Psoas muscle (tissue), 7 donors: ENCODE measurements at regions not wholly inside any gene's neighbourhood (a gene's known extent, or its start where the extent isn't known, plus 50 kb on each side); places are given as distances from the start of the nearest gene placed in this dataset.
"Not testable (repeated sequence)": the region's sequence is repeated elsewhere in the genome, so short reads cannot be mapped to it uniquely, and the experiment has no call there.

ENCODE experiments used
- ATAC-seq, 4 donors: fragments of 200-7000 bp; cut with Tn5 transposase; one replicate each; pipeline ENCODE4 v1.9.1; 2020; ENCODE audit warnings: moderate library complexity in 3 of 4, mild to moderate bottlenecking in 2 of 4
- DNase-seq, 2 donors: peaks; one replicate each; pipeline ENCODE4 v3.0.0-alpha.2; 2020
- H3K27ac ChIP-seq: fragments of 200-600 bp; one replicate; pipeline ENCODE4 v1.8.0; 2022
- H3K27me3 ChIP-seq, 3 donors: fragments of 200-600 bp in 1 of 3; one replicate each; pipeline versions ENCODE4 v1.6.1 to v1.8.0; 2013 to 2022; ENCODE audit warnings: low read length in 2 of 3, mild to moderate bottlenecking in 2 of 3, moderate library complexity in 1 of 3; ENCODE audit not compliant: insufficient read depth in 3 of 3
- H3K36me3 ChIP-seq, 2 donors: fragments of 200-600 bp in 1 of 2; one replicate each; pipeline versions ENCODE4 v1.6.1 to v1.8.0; 2013 to 2022; ENCODE audit warnings: low read depth in 1 of 2, mild to moderate bottlenecking in 1 of 2, moderate library complexity in 1 of 2; ENCODE audit not compliant: insufficient read depth in 1 of 2
- H3K4me1 ChIP-seq: fragments of 200-600 bp; one replicate; pipeline ENCODE4 v1.8.0; 2022
- H3K4me3 ChIP-seq: fragments of 200-600 bp; one replicate; pipeline ENCODE4 v1.8.0; 2022; ENCODE audit warnings: mild to moderate bottlenecking
- H3K9me3 ChIP-seq: fragments of 200-600 bp; one replicate; pipeline ENCODE4 v1.8.0; 2022
- WGBS, 3 donors: extraction: QIAGEN DNeasy Blood & Tissue Kit; methylation state at CpG; one replicate each; pipeline versions ENCODE4 v1.1.6 to v1.1.7; 2013; 5-methylcytosine and 5-hydroxymethylcytosine counted together
- intact Hi-C, 2 donors: fragments of 100-400 bp; cut with DNase I; formaldehyde crosslinking; loops; one replicate each; pipeline versions ENCODE4 v1.11.0 to v1.14.2; 2022
- donor health status: healthy with polysubstance abuse.
- donor health status: DM: no; HTN: no; CAD: no; lungs with moderate emphysema.
- donor health status: Bipolar disorder and iron deficiency.
- donor health status: healthy.
- donor health status: DM: yes; HTN: yes; CAD: no.
- donor health status: DM: no; HTN: no; CAD: no.
- donor health status: DM: yes; HTN: yes; CAD: no.

DNA sequence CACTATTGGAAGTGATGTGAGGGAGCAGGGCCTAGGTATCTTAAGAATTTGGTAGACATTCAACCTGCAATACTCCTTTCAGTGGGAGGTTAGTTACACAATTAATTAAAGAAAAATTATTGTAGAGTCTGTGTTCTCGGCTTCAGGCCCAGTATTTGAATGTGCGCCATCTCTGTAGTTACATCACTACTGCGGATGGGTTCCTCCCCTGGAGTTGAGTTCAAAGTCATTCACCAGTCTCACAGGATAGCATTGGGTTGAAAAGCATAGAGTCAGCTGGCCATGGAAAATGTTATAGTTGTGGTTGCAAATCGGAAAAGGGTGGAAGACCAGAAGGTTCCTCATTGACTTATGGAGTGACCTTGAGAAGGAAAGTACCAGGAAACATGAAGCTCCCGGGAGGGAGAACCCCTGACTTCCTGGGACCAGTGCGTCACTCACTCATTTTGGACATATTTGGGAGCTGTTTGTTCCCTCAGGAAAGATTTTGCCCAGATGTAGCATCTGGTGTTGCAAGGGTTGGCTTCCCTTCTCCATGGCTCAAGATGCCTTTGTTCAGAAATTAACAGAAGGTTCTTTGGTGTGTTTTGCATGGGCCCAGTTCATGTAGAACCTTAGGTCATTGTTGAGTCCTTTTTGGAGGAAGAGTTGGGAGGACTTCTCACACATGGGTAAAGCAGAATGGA, 111.8 kb downstream of the SRGAP2 start:
- H3K9me3 ChIP-seq, H3K27ac ChIP-seq, DNase-seq, H3K4me1 ChIP-seq, intact Hi-C loops, H3K27me3 ChIP-seq, H3K4me3 ChIP-seq, H3K36me3 ChIP-seq: not testable (repeated sequence)
- WGBS, 3 donors: 60 to 86% (median 62%) methylated on average over 1 of the region's 6 CpGs
- ATAC-seq: peak in 2 of 4 donors; percentile 12 to 58

DNA sequence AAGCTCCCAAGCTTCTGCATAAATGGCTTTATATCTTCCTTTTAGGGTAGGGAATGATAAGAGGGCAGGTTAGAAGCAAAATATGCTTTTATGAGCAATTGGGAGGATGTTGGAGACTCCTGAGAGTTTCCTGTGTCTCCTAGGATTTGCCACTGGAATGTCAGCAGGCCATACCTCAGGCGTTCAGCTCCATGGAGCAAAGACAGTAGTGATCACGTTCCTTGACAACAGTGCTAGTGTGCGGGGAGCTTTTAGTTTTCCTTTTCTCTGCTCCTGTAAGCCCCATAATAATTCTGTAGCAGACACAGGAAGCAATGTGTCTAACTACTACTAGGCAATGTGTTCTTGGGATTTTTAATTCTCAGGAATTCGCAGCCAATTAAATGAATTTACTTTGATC, 113.6 kb downstream of the SRGAP2 start:
- H3K27me3 ChIP-seq, H3K4me1 ChIP-seq, H3K4me3 ChIP-seq, intact Hi-C loops, H3K9me3 ChIP-seq, DNase-seq, H3K27ac ChIP-seq, ATAC-seq, H3K36me3 ChIP-seq: not testable (repeated sequence)
- no CpG with 5 or more reads among the region's 4 CpGs for WGBS, 3 donors

DNA sequence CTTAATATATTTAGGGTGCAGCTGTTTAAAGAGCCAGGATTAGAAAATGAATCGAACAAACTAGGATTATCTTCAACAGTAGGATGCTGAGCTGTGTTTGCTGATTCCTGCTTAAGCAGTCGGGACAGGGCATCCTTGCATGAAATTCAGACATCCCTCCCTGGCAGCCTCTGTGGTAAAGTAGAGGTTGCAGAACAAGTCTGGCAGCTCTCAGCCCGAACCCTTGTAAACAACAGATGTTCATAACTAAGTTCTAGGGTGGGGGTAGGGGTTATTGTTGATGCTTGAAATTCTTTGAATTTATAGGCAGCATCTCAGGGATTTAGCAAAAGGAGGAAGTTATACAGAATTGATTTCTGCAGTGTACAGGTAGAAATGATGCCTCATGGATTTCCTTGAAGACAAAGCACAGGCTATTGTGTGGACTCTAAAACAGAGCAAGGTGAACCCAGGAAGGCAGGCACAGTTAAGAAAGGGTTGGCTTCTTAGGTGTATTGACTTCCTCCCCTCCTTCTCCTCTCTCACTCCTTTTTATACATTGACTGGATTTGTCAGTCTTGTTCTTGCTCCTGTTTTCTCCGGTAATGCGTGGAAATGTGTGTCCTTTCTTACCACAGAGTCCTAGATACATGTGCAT, 114.7 kb downstream of the SRGAP2 start:
- ATAC-seq: peak in 2 of 4 donors; percentile 31 to 61
- WGBS, 3 donors: 49 to 53% (median 49%) methylated on average over 3 of the region's 5 CpGs
- H3K4me1 ChIP-seq, H3K9me3 ChIP-seq, H3K36me3 ChIP-seq, H3K27me3 ChIP-seq, H3K4me3 ChIP-seq, intact Hi-C loops, DNase-seq, H3K27ac ChIP-seq: not testable (repeated sequence)

DNA sequence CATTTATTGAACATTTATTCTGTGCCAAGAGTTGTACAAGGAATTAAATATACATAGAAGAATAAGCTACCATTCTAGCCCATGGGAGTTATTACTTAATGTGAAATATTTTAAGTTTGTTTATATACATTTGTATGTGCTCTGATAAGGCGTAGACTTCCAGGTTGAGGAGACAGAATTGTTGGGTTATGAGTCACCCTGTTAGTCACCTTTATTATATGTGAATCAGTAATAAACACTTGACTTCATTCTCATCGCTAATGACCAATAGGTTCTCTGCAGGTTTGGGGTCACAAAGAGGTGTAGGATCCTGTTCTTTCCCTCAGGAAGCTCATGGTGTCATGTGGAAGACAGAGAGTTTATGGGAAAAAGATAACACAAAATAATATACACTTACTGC, 116.9 kb downstream of the SRGAP2 start:
- intact Hi-C loops, H3K36me3 ChIP-seq, H3K4me1 ChIP-seq, H3K27ac ChIP-seq, H3K27me3 ChIP-seq, DNase-seq, ATAC-seq, H3K4me3 ChIP-seq, H3K9me3 ChIP-seq: not testable (repeated sequence)
- WGBS, 3 donors: no CpG with 5 or more reads among the region's 2 CpGs

DNA sequence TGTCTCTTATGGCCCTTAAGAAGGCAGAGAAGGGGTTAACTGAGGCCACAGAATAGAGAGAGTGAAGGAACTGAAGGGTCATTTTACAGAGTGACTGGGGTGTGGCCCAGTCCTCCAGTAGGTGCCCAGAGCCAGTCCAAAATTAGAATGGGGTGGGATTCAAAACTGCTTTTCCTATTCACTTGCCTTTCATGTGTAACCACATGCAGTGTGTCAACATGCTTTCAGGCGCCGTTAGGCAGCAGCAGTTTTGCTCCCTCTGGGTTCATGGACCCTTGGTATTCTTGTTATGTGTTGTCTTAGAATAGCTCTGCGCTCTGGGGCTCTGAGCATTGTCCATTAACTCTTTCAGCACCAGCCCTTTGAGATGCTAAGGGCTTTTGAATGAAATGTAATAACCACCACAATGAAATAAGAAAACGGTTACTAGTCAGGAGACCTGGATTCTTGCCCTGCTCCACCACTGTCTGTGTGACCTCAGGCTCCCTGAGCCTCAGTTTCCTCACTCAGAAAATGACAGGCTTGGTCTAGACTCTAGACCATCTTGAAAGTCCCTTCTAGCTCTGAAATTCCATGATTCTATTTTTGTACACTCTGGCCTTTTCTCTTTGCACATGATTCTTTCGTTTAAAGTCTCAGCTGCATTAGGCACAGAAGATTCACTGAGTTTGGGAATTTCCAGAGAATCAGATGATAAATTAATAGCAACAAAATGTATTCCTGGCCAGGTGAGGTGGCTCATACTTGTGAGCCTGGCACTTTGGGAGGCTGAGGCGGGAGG, 123.0 kb downstream of the SRGAP2 start:
- H3K27ac ChIP-seq, intact Hi-C loops, H3K4me3 ChIP-seq, H3K36me3 ChIP-seq, H3K9me3 ChIP-seq, H3K4me1 ChIP-seq, DNase-seq, H3K27me3 ChIP-seq: not testable (repeated sequence)
- peak; percentile 61 to 75 (median 68) for ATAC-seq
- WGBS, 3 donors: 25 to 27% (median 25%) methylated on average over 5 of the region's 6 CpGs

DNA sequence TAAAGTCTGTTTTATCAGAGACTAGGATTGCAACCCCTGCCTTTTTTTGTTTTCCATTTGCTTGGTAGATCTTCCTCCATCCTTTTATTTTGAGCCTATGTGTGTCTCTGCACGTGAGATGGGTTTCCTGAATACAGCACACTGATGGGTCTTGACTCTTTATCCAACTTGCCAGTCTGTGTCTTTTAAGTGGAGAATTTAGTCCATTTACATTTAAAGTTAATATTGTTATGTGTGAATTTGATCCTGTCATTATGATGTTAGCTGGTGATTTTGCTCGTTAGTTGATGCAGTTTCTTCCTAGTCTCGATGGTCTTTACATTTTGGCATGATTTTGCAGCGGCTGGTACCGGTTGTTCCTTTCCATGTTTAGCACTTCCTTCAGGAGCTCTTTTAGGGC, 128.3 kb downstream of the SRGAP2 start:
- H3K27me3 ChIP-seq, H3K9me3 ChIP-seq, DNase-seq, ATAC-seq, H3K36me3 ChIP-seq, H3K4me3 ChIP-seq, H3K27ac ChIP-seq, H3K4me1 ChIP-seq, intact Hi-C loops: not testable (repeated sequence)
- WGBS, 3 donors: 90% methylated on average over 1 of the region's 5 CpGs; no CpG with 5 or more reads in 2 of the 3 donors

DNA sequence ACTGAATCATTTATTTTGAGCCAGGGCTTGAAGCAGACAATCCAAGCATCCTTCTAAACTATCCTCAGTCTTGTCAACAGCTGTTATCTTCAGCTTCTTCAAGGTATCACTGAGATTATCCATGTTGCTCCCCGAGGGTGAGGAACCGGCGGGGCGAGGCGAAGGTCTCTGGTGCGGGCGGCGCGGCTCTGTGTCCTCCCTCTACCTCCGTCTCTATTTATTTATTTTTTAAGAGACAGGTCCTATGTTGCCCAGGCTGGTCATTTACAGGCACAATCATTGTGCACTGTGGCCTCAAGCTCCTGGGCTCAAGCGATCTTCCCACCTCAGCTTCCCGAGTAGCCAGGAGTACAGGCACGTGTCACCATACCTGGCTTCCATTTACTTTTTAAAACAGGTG, 130.0 kb downstream of the SRGAP2 start:
- H3K36me3 ChIP-seq, H3K4me1 ChIP-seq, intact Hi-C loops, H3K27me3 ChIP-seq, H3K4me3 ChIP-seq, ATAC-seq, H3K27ac ChIP-seq, DNase-seq, H3K9me3 ChIP-seq: not testable (repeated sequence)
- 98 to 100% (median 100%) methylated on average over 4 to 13 of the region's 13 CpGs for WGBS, 3 donors

DNA sequence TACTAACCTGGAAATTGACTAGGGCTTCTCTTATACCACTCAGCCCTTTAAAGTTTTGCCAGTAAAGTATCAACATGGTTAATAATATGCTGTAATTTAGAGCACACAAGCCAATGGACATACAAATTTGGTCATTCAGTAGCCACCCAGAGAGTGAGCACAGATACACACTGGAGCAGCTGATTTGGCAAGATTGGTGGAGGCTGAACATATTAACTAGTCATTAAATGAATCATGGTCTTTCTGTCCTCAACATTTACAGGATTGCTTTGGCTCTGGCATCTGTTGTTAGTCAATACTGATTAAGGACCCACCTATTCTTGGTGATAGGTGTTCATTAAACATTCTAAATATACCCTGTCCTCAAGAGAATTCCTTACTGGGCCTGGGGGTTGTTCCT, 130.6 kb downstream of the SRGAP2 start:
- intact Hi-C loops, H3K27ac ChIP-seq, H3K27me3 ChIP-seq, H3K4me3 ChIP-seq, ATAC-seq, H3K9me3 ChIP-seq, DNase-seq, H3K36me3 ChIP-seq, H3K4me1 ChIP-seq: not testable (repeated sequence)

DNA sequence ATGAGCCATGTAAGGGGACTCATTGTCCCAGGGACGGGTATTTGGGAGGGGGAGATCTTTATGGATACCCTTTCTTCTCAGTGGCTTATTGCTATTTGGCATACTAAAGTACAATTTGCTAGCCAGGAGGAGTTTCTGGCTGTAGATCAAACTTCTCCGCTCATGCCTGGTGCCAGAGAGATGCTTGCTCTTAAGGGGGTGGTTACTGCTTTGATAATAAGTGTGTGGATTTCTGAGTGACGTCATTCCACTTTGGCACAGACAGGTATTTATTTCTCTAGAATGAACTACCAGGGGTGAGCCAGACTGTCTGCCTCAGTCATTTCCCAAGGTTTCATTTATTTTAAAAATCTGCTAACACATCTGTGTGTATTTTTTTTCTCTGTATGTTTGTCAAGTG, 131.1 kb downstream of the SRGAP2 start:
- 28 to 38% (median 34%) methylated on average over 3 of the region's 3 CpGs for WGBS, 3 donors
- H3K36me3 ChIP-seq, H3K27ac ChIP-seq, H3K9me3 ChIP-seq, intact Hi-C loops, H3K27me3 ChIP-seq, H3K4me3 ChIP-seq, DNase-seq, ATAC-seq, H3K4me1 ChIP-seq: not testable (repeated sequence)

DNA sequence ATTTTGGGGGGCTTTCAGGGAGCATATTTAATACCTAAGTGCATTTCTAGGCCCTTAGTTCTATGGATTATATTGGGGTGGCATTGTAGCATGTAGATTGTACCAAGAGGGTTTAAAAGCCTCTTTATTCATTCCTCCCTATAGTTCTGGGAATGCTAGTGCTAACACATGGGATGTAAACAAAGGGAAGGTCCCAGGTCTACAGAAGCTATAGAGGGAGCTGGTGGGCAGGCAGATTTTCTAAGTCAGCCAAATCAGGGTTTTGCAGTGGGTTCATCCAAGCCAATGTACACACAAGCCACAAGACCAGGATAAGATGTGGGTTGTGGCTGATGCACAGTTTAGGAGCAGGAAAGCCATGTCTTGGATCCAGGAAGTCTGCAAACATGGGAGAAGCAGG, 131.8 kb downstream of the SRGAP2 start:
- DNase-seq, H3K4me3 ChIP-seq, H3K27ac ChIP-seq, H3K9me3 ChIP-seq, ATAC-seq, H3K36me3 ChIP-seq, intact Hi-C loops, H3K4me1 ChIP-seq, H3K27me3 ChIP-seq: not testable (repeated sequence)
